HepG2 (cell line): ENCODE measurements at regions not wholly inside any gene's neighbourhood (a gene's known extent, or its start where the extent isn't known, plus 50 kb on each side); places are given as distances from the start of the nearest gene placed in this dataset.

Experiments used
- ATAC-seq: fragments of 200-7000 bp; cut with Tn5 transposase; 3 replicates; pipeline ENCODE4 v1.9.1; 2020; ENCODE audit warnings: mild to moderate bottlenecking, moderate library complexity
- BruUV-seq: library from RNA; stranded (reverse); fragments of 400-500 nt; replicated peaks from 2 replicates; lab custom pipeline; 2021; lab: Mats Ljungman, UMichigan
- CTCF ChIA-PET: fragments of 300-600 bp; formaldehyde crosslinking; extraction: SDS; loops from one replicate; lab custom pipeline; 2021; ENCODE audit warnings: low total read pairs, inconsistent platforms, low intra/inter-chr PET ratio; lab: Yijun Ruan, JAX
- POLR2A ChIA-PET: fragments of 350-600 bp; sonication (Branson Sonifier 250); formaldehyde crosslinking; loops from one replicate; lab custom pipeline; 2020; ENCODE audit warnings: antibody characterized with exemption, inconsistent platforms; lab: Yijun Ruan, JAX
- DNase-seq: peaks from one replicate; pipeline ENCODE4 v3.0.0-alpha.2; 2015; ENCODE audit warnings: low spot score
- FAIRE-seq: peaks from 3 replicates; lab custom pipeline; 2011; peaks lifted over from hg19 to GRCh38; lab: Jason Lieb, UNC
- H2AFZ ChIP-seq: one replicate; pipeline ENCODE4 v1.6.1; 2011; ENCODE audit warnings: low read length, inconsistent platforms
- H3K27ac ChIP-seq: fragments of 300-600 bp; 3 replicates; pipeline ENCODE4 v1.8.0; 2011; ENCODE audit warnings: mixed run types, mild to moderate bottlenecking, mixed read lengths, low read length, inconsistent platforms; ENCODE audit not compliant: insufficient read depth; ENCODE audit errors: extremely low read length
- H3K27me3 ChIP-seq, 2 experiments: fragments of 200-600 bp in 1 of 2; 2 replicates in 1 of 2; 3 replicates in 1 of 2; pipeline versions ENCODE4 v1.6.0 to v1.8.0; 2011; ENCODE audit warnings: low read length in 2 of 2, mild to moderate bottlenecking in 2 of 2, moderate library complexity in 2 of 2, inconsistent platforms in 1 of 2; ENCODE audit not compliant: insufficient read depth in 2 of 2, control insufficient read depth in 1 of 2
- H3K36me3 ChIP-seq, 2 experiments: fragments of 200-600 bp in 1 of 2; replicated peaks in 1 of 2; 2 replicates in 1 of 2; 3 replicates in 1 of 2; pipeline versions ENCODE4 v1.5.1 to v1.8.0; 2011; ENCODE audit warnings: low read length in 2 of 2, inconsistent platforms in 1 of 2; ENCODE audit not compliant: insufficient read depth in 2 of 2, control insufficient read depth in 1 of 2
- H3K4me1 ChIP-seq: 2 replicates; pipeline ENCODE4 v1.5.1; 2012; ENCODE audit warnings: low read length, inconsistent platforms; ENCODE audit not compliant: insufficient read depth
- H3K4me2 ChIP-seq: 2 replicates; pipeline ENCODE4 v1.6.0; 2011; ENCODE audit warnings: low read depth, low read length, inconsistent platforms
- H3K4me3 ChIP-seq, 3 experiments: fragments of 200-600 bp in 1 of 3; sonication (generic), shearing (Covaris generic) in 1 of 3; replicated peaks in 1 of 3; 2 replicates each; pipeline ENCODE4 v1.5.1; 2011 to 2016; ENCODE audit warnings: low read length in 3 of 3, inconsistent platforms in 2 of 3, low read depth in 2 of 3, mild to moderate bottlenecking in 2 of 3, control low read depth in 1 of 3, mixed read lengths in 1 of 3; ENCODE audit not compliant: insufficient read depth in 1 of 3
- H3K79me2 ChIP-seq: one replicate; pipeline ENCODE4 v1.6.1; 2011; ENCODE audit warnings: low read length, inconsistent platforms; ENCODE audit not compliant: insufficient read depth
- H3K9ac ChIP-seq: 2 replicates; pipeline ENCODE4 v1.6.0; 2011; ENCODE audit warnings: mild to moderate bottlenecking, low read depth, low read length, inconsistent platforms; ENCODE audit not compliant: insufficient read depth
- H3K9me3 ChIP-seq: 2 replicates; pipeline ENCODE4 v1.5.1; 2012; ENCODE audit warnings: mild to moderate bottlenecking, low read length
- H4K20me1 ChIP-seq: 2 replicates; pipeline ENCODE4 v1.6.0; 2011; ENCODE audit warnings: inconsistent platforms, mild to moderate bottlenecking, low read length, moderate library complexity; ENCODE audit not compliant: insufficient read depth
- MXI1 ChIP-seq: IDR thresholded peaks from 3 replicates; pipeline ENCODE4 v1.6.1; 2012; ENCODE audit warnings: low read depth, low read length, inconsistent platforms, borderline replicate concordance
- PCBP1 ChIP-seq: fragments of 200-400 bp; formaldehyde crosslinking; IDR thresholded peaks from 2 replicates; pipeline ENCODE4 v1.6.1; 2017; ENCODE audit warnings: mild to moderate bottlenecking, low read depth, low read length, borderline replicate concordance
- POLR2A ChIP-seq, 2 experiments: IDR thresholded peaks; 2 replicates each; pipeline ENCODE4 v1.6.1; 2011; ENCODE audit warnings: low read depth in 2 of 2, low read length in 2 of 2, mild to moderate bottlenecking in 1 of 2, moderate library complexity in 1 of 2; ENCODE audit not compliant: insufficient read depth in 1 of 2
- SP4 ChIP-seq: sonication (generic); formaldehyde crosslinking; IDR thresholded peaks from 2 replicates; pipeline ENCODE4 v1.8.1; 2023; ENCODE audit warnings: mild to moderate bottlenecking, missing genetic modification reagents
- THYN1 ChIP-seq: sonication (generic); formaldehyde crosslinking; IDR thresholded peaks from 2 replicates; pipeline ENCODE4 v1.8.1; 2023; ENCODE audit warnings: low read depth, mild to moderate bottlenecking, moderate library complexity, missing genetic modification reagents, borderline replicate concordance
- ZNF225 ChIP-seq: sonication (generic); formaldehyde crosslinking; IDR thresholded peaks from 2 replicates; pipeline ENCODE4 v1.4.0; 2020; ENCODE audit warnings: mild to moderate bottlenecking, missing genetic modification reagents
- ZNF7 ChIP-seq: IDR thresholded peaks from 2 replicates; pipeline ENCODE4 v1.6.1; 2016; ENCODE audit warnings: missing biosample characterization, missing genetic modification reagents
- ZNF816 ChIP-seq: sonication (generic); formaldehyde crosslinking; IDR thresholded peaks from 2 replicates; pipeline ENCODE4 v1.8.0; 2022; ENCODE audit warnings: missing genetic modification reagents, mild to moderate bottlenecking, borderline replicate concordance
- ZXDC ChIP-seq: sonication (generic); formaldehyde crosslinking; IDR thresholded peaks from 2 replicates; pipeline ENCODE4 v1.5.0; 2020; ENCODE audit warnings: mild to moderate bottlenecking, missing genetic modification reagents
- WGBS: methylation state at CpG from one replicate; pipeline ENCODE4 v1.1.6; 2017; ENCODE audit warnings: low lambda C conversion rate; 5-methylcytosine and 5-hydroxymethylcytosine counted together
- in situ Hi-C: cut with HindIII; loops from 2 replicates; pipeline ENCODE4 v1.10.0; 2017; ENCODE audit warnings: low pct_unique_long_range_greater_than_20kb; ENCODE audit not compliant: extremely low pct_ligation_motif_present
- intact Hi-C: fragments of 100-400 bp; cut with micrococcal nuclease; formaldehyde crosslinking; loops from one replicate; pipeline ENCODE4 v1.10.0; 2022; ENCODE audit not compliant: unreplicated experiment

DNA sequence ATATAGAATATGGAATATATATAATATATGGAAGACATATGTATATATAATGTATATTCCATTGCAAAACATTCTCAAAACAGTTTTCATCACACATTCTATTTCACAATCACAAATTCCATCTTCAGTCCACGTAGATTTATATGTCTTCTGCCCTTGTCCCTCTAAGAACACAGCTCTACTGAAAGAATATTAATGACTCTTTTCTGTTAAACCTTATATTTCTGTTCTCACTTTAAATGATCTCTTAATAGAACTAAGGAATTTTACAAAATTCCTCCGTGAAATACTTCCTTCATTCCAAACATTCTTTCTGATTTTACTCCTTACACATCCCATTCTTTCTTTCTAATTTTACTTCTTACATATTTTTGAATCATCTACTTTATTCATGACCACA, 1043.1 kb upstream of the PABPC4L start:
- no peak overlapping the region for H3K4me3 ChIP-seq
- no peaks in the 10 kb centered on the region for H4K20me1 ChIP-seq
- H2AFZ ChIP-seq: no peak overlapping the region
- H3K27ac ChIP-seq: no peak overlapping the region
- H3K9me3 ChIP-seq: no peaks in the 10 kb centered on the region
- no peaks in the 10 kb centered on the region for H3K27me3 ChIP-seq
- H3K36me3 ChIP-seq: no peaks in the 10 kb centered on the region
- no peak overlapping the region for H3K9ac ChIP-seq
- no TSS peak for BruUV-seq
- ATAC-seq (no peak), FAIRE-seq (no peak), DNase-seq (no peak)
- WGBS: 2% methylated on average over 2 of the region's 2 CpGs
- in situ Hi-C loops (no loop called here), intact Hi-C loops (no loop called here)
- H3K4me1 ChIP-seq: no peaks in the 10 kb centered on the region
- TF ChIP-seq ZNF816 (CRISPR knock-in tag) (no peak), THYN1 (CRISPR knock-in tag) (no peak)
- H3K4me2 ChIP-seq: no peak overlapping the region
- ChIA-PET CTCF (no interaction called here), POLR2A (no interaction called here)
- H3K79me2 ChIP-seq: no peaks in the 10 kb centered on the region

- CTCF ChIA-PET: no interaction called here
- no peaks in the 10 kb centered on the region for H3K27me3 ChIP-seq
- no TSS peak for BruUV-seq
- POLR2A ChIA-PET: no interaction called here
- intact Hi-C loops (no loop called here), in situ Hi-C loops (no loop called here)
- no peak for ATAC-seq
- H3K4me1 ChIP-seq: no peaks in the 10 kb centered on the region
- DNase-seq: no peak
- no peak overlapping the region for H3K27ac ChIP-seq
- H3K79me2 ChIP-seq: no peaks in the 10 kb centered on the region
- TF ChIP-seq MXI1 (no peak), POLR2A (IDR thresholded peaks at IDR 0.05; ENCODE audit: insufficient read depth in 1 of 2, low read depth in 2 of 2, low read length in 2 of 2) (no peak), ZNF7 (no peak), PCBP1 (no peak), SP4 (CRISPR knock-in tag) (no peak), ZXDC (CRISPR knock-in tag) (no peak), ZNF225 (CRISPR knock-in tag) (no peak)
- H3K9me3 ChIP-seq: no peaks in the 10 kb centered on the region
- H3K36me3 ChIP-seq: no peaks in the 10 kb centered on the region
- FAIRE-seq: no peak
- WGBS: 0% methylated on average over 1 of the region's 1 CpG
- no peak overlapping the region for H3K9ac ChIP-seq
- no peaks in the 10 kb centered on the region for H4K20me1 ChIP-seq
- H3K4me2 ChIP-seq: no peak overlapping the region
- no peak overlapping the region for H3K4me3 ChIP-seq
- H2AFZ ChIP-seq: no peak overlapping the region
These were observed 1042.5 kb upstream of the PABPC4L start for GRCh38 chr4:135244056-135244455.
